Prostate gland (tissue), 2 donors: ENCODE measurements at regions not wholly inside any gene's neighbourhood (a gene's known extent, or its start where the extent isn't known, plus 50 kb on each side); places are given as distances from the start of the nearest gene placed in this dataset.

Source experiments
- DNase-seq: peaks from one replicate; pipeline ENCODE4 v3.0.0-alpha.2; 2019; ENCODE audit warnings: low spot score
- H3K27ac ChIP-seq, 2 donors: fragments of 200-600 bp; sonication (generic); 2 replicates each; pipeline ENCODE4 v1.5.1; 2017 to 2019
- H3K27me3 ChIP-seq: fragments of 200-600 bp; sonication (generic); replicated peaks from 2 replicates; pipeline ENCODE4 v1.5.1; 2019; ENCODE audit not compliant: insufficient read depth
- H3K36me3 ChIP-seq, 2 donors: fragments of 200-600 bp; sonication (generic); 1 replicate in 1 of 2; 2 replicates in 1 of 2; pipeline versions ENCODE4 v1.5.1 to v1.8.1; 2017 to 2019
- H3K4me1 ChIP-seq: fragments of 200-600 bp; sonication (generic); replicated peaks from 2 replicates; pipeline ENCODE4 v1.5.1; 2019
- H3K4me3 ChIP-seq, 2 donors: fragments of 200-600 bp; sonication (generic); 2 replicates each; pipeline ENCODE4 v1.5.1; 2017 to 2019
- H3K9me3 ChIP-seq: fragments of 200-600 bp; sonication (generic); 2 replicates; pipeline ENCODE4 v1.5.1; 2017
- CTCF ChIP-seq, 4 experiments: fragments of 200-600 bp in 2 of 4; fragments of 450-650 bp in 2 of 4; sonication (generic) in 2 of 4; IDR thresholded peaks; 1 replicate in 3 of 4; 2 replicates in 1 of 4; pipeline ENCODE4 v1.5.1; 2016 to 2019; ENCODE audit warnings: antibody characterized with exemption in 4 of 4, mild to moderate bottlenecking in 2 of 4, moderate library complexity in 2 of 4
- POLR2A ChIP-seq: fragments of 450-650 bp; IDR thresholded peaks from one replicate; pipeline ENCODE4 v1.6.1; 2016; ENCODE audit warnings: antibody characterized with exemption, mild to moderate bottlenecking
- POLR2AphosphoS5 ChIP-seq: sonication (generic); formaldehyde crosslinking; IDR thresholded peaks from one replicate; pipeline ENCODE4 v1.6.1; 2017; ENCODE audit warnings: antibody characterized with exemption
- WGBS: methylation state at CpG from one replicate; pipeline ENCODE4 v1.1.5; 2018; 5-methylcytosine and 5-hydroxymethylcytosine counted together
- intact Hi-C: fragments of 100-400 bp; cut with DNase I; formaldehyde crosslinking; loops from one replicate; pipeline ENCODE4 v1.14.2; 2022

GRCh38 chr9:8254541-8254940 lies 455.0 kb upstream of the DMAC1 start:
- Histone ChIP-seq H3K36me3 (no peaks in the 10 kb centered on the region), H3K27ac (no peak overlapping the region), H3K27me3 (no peaks in the 10 kb centered on the region), H3K4me3 (no peak overlapping the region), H3K9me3 (no peaks in the 10 kb centered on the region), H3K4me1 (no peaks in the 10 kb centered on the region)
- 74% methylated on average over 4 of the region's 4 CpGs for WGBS
- intact Hi-C loops: no loop called here
- TF ChIP-seq POLR2A (no peak), POLR2AphosphoS5 (no peak)
- no peak for DNase-seq

DNA sequence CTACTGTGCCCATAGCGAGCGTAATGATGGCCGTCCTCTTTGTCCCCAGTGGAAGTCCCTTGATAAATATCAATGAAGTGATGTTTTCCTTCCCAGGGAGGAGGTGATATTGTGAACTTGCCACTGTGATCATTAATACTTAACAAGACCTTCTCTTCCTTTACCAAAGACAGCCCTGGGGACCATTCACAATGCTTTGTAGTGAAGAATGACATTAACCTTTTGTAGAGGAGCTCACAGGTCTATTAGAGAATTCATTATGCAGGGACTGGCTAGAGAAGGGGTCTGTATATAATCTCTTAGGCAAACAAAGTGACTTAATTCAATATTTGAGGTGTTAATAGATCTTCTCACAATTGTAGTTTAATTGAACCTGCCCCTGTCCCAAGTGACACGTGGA lies 452.9 kb upstream of the DMAC1 start:
- WGBS: 84% methylated on average over 4 of the region's 4 CpGs

DNA sequence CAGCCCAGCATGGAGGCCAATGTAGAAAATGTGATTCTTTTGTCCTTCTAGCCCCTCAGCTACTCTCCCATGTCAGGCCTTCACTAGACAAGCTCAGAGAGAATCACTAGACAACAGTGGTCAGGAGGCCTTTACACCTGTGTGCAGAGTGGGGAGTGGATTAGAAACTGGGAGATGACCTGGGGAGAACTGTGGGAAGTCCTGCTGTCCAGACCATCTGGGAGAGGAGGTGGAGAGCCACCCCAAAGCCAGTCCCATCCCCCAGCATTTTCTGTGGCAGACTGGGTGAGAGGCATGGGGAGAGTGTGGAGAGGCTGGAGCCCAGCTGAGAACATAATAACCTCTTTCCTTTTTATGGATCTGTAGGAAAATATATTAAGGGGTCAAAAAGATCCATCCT lies 452.0 kb upstream of the DMAC1 start:
- H3K4me3 ChIP-seq: no peak overlapping the region
- H3K36me3 ChIP-seq: no peaks in the 10 kb centered on the region
- intact Hi-C loops: no loop called here
- TF ChIP-seq CTCF (IDR thresholded peaks at IDR 0.05) (no peak), POLR2AphosphoS5 (no peak), POLR2A (no peak)
- H3K27me3 ChIP-seq: no peaks in the 10 kb centered on the region
- no peak for DNase-seq
- H3K4me1 ChIP-seq: no peaks in the 10 kb centered on the region
- H3K9me3 ChIP-seq: no peaks in the 10 kb centered on the region
- no peak overlapping the region for H3K27ac ChIP-seq

More for the DNA sequence above, 452.9 kb upstream of the DMAC1 start:
- no peaks in the 10 kb centered on the region for H3K36me3 ChIP-seq
- intact Hi-C loops: no loop called here
- H3K4me1 ChIP-seq: no peaks in the 10 kb centered on the region
- H3K4me3 ChIP-seq: no peak overlapping the region
- H3K27ac ChIP-seq: no peak overlapping the region
- H3K9me3 ChIP-seq: no peaks in the 10 kb centered on the region
- no peak for DNase-seq
- TF ChIP-seq CTCF (IDR thresholded peaks at IDR 0.05): no peak
- no peak for TF ChIP-seq POLR2A
- H3K27me3 ChIP-seq: no peaks in the 10 kb centered on the region

DNA sequence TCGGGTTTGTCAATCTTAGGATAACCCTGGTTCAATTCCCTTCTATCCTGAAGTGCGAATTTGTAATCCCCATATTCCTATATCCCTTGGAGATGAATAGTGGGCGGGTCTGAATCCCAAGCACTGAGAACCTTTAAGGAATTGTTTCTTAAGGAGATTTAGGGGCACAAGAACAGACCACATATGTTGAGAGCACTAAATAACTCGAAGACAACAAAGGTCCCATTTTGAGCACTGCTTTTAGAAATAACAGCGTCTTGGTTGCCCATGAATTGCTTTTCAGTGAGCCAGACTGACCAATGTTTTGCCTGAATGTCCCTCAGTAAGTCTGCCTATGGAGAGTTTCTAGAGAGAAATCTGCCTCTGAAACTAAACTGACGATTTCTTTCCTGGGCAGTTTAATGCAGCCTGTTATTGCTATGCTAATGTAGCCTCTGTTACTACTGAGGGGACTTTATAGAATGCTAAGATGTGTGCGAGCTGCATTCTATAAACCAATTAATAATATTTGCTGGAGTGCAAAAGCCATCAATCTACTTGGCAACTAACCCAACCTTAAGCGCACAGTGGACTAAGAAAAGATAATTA lies 445.0 kb upstream of the DMAC1 start:
- 76% methylated on average over 8 of the region's 8 CpGs for WGBS
- intact Hi-C loops: no loop called here
- H3K27ac ChIP-seq: no peak overlapping the region
- DNase-seq: no peak
- no peaks in the 10 kb centered on the region for H3K36me3 ChIP-seq
- no peaks in the 10 kb centered on the region for H3K9me3 ChIP-seq
- TF ChIP-seq POLR2A: no peak
- TF ChIP-seq POLR2AphosphoS5: no peak
- no peak for TF ChIP-seq CTCF (IDR thresholded peaks at IDR 0.05)
- no peaks in the 10 kb centered on the region for H3K4me1 ChIP-seq
- no peaks in the 10 kb centered on the region for H3K27me3 ChIP-seq
- no peak overlapping the region for H3K4me3 ChIP-seq

GRCh38 chr9:8241201-8241600 lies 441.6 kb upstream of the DMAC1 start:
- Histone ChIP-seq H3K4me1 (no peaks in the 10 kb centered on the region), H3K9me3 (no peaks in the 10 kb centered on the region), H3K27me3 (no peaks in the 10 kb centered on the region), H3K4me3 (no peak overlapping the region), H3K36me3 (no peaks in the 10 kb centered on the region), H3K27ac (no peak overlapping the region)
- no peak for DNase-seq
- WGBS: 75% methylated on average over 5 of the region's 5 CpGs
- intact Hi-C loops: no loop called here
- TF ChIP-seq POLR2AphosphoS5 (no peak), POLR2A (no peak), CTCF (IDR thresholded peaks at IDR 0.05) (no peak)
